Trophoblast cell (in vitro differentiated cells and primary cell): ENCODE measurements at regions not wholly inside any gene's neighbourhood (a gene's known extent, or its start where the extent isn't known, plus 50 kb on each side); places are given as distances from the start of the nearest gene placed in this dataset.

Source experiments
- DNase-seq, 2 donors: peaks; one replicate each; pipeline ENCODE4 v3.0.0-alpha.2; 2016
- H2AFZ ChIP-seq: 2 replicates; pipeline ENCODE4 v1.6.1; 2013; ENCODE audit warnings: low read length, moderate library complexity, mild to moderate bottlenecking; ENCODE audit not compliant: insufficient read depth, poor library complexity
- H2AK5ac ChIP-seq: 2 replicates; pipeline ENCODE4 v1.6.1; 2013; ENCODE audit warnings: mild to moderate bottlenecking, low read length
- H2BK120ac ChIP-seq: 2 replicates; pipeline ENCODE4 v1.6.1; 2013; ENCODE audit warnings: low read length, mild to moderate bottlenecking, moderate library complexity; ENCODE audit not compliant: insufficient read depth, poor library complexity
- H2BK12ac ChIP-seq: 2 replicates; pipeline ENCODE4 v1.6.1; 2013; ENCODE audit warnings: mild to moderate bottlenecking, low read length, moderate library complexity
- H2BK5ac ChIP-seq: 2 replicates; pipeline ENCODE4 v1.6.1; 2013; ENCODE audit warnings: low read length, low read depth, moderate library complexity, mild to moderate bottlenecking; ENCODE audit not compliant: poor library complexity
- H3K14ac ChIP-seq: 2 replicates; pipeline ENCODE4 v1.6.1; 2013; ENCODE audit warnings: mild to moderate bottlenecking, low read length
- H3K18ac ChIP-seq: 2 replicates; pipeline ENCODE4 v1.6.1; 2013; ENCODE audit warnings: mild to moderate bottlenecking, low read length
- H3K23ac ChIP-seq: 2 replicates; pipeline ENCODE4 v1.6.1; 2013; ENCODE audit warnings: low read length
- H3K27ac ChIP-seq: 2 replicates; pipeline ENCODE4 v1.5.1; 2013; ENCODE audit warnings: low read depth, mild to moderate bottlenecking, inconsistent platforms, low read length, moderate library complexity
- H3K27me3 ChIP-seq: 2 replicates; pipeline ENCODE4 v1.6.1; 2013; ENCODE audit warnings: inconsistent platforms, mild to moderate bottlenecking, low read length, moderate library complexity; ENCODE audit not compliant: insufficient read depth
- H3K36me3 ChIP-seq, 2 experiments: 1 replicate in 1 of 2; 2 replicates in 1 of 2; pipeline ENCODE4 v1.6.1; 2013; ENCODE audit warnings: low read length in 2 of 2, mild to moderate bottlenecking in 2 of 2, moderate library complexity in 1 of 2; ENCODE audit not compliant: insufficient read depth in 2 of 2, control insufficient read depth in 1 of 2
- H3K4ac ChIP-seq: 2 replicates; pipeline ENCODE4 v1.6.1; 2013; ENCODE audit warnings: low read depth, mild to moderate bottlenecking, low read length, moderate library complexity
- H3K4me1 ChIP-seq, 2 experiments: 1 replicate in 1 of 2; 2 replicates in 1 of 2; pipeline ENCODE4 v1.6.1; 2013; ENCODE audit warnings: low read length in 2 of 2, mild to moderate bottlenecking in 2 of 2, moderate library complexity in 1 of 2; ENCODE audit not compliant: insufficient read depth in 2 of 2, control insufficient read depth in 1 of 2
- H3K4me2 ChIP-seq: 2 replicates; pipeline ENCODE4 v1.6.1; 2013; ENCODE audit warnings: inconsistent platforms, mild to moderate bottlenecking, low read length, moderate library complexity
- H3K4me3 ChIP-seq: 2 replicates; pipeline ENCODE4 v1.5.1; 2013; ENCODE audit warnings: mild to moderate bottlenecking, low read depth, low read length, inconsistent platforms
- H3K79me1 ChIP-seq: one replicate; pipeline ENCODE4 v1.6.1; 2013; ENCODE audit warnings: low read length
- H3K79me2 ChIP-seq: 2 replicates; pipeline ENCODE4 v1.6.1; 2013; ENCODE audit warnings: low read length, mild to moderate bottlenecking; ENCODE audit not compliant: control insufficient read depth, insufficient read depth, poor library complexity
- H3K9ac ChIP-seq: 2 replicates; pipeline ENCODE4 v1.6.1; 2013; ENCODE audit warnings: mild to moderate bottlenecking, low read length
- H3K9me3 ChIP-seq: 2 replicates; pipeline ENCODE4 v1.6.1; 2013; ENCODE audit warnings: low read depth, mild to moderate bottlenecking, control low read depth, inconsistent platforms, low read length; ENCODE audit not compliant: insufficient read depth
- H4K12ac ChIP-seq: 2 replicates; pipeline ENCODE4 v1.6.1; 2013; ENCODE audit warnings: low read depth, mild to moderate bottlenecking, low read length, moderate library complexity
- H4K8ac ChIP-seq: 2 replicates; pipeline ENCODE4 v1.6.1; 2013; ENCODE audit warnings: low read depth, mild to moderate bottlenecking, low read length, moderate library complexity
- H4K91ac ChIP-seq: one replicate; pipeline ENCODE4 v1.6.1; 2013; ENCODE audit warnings: low read depth, mild to moderate bottlenecking, low read length, moderate library complexity
- whole genome bisulfite sequencing: extraction: QIAGEN DNeasy Blood & Tissue Kit; methylation state at CpG from one replicate; pipeline ENCODE4 v1.1.7; 2013; ENCODE audit warnings: missing lambda C conversion rate; ENCODE audit not compliant: insufficient read length, insufficient coverage; ENCODE audit errors: extremely low coverage; 5-methylcytosine and 5-hydroxymethylcytosine counted together

DNA sequence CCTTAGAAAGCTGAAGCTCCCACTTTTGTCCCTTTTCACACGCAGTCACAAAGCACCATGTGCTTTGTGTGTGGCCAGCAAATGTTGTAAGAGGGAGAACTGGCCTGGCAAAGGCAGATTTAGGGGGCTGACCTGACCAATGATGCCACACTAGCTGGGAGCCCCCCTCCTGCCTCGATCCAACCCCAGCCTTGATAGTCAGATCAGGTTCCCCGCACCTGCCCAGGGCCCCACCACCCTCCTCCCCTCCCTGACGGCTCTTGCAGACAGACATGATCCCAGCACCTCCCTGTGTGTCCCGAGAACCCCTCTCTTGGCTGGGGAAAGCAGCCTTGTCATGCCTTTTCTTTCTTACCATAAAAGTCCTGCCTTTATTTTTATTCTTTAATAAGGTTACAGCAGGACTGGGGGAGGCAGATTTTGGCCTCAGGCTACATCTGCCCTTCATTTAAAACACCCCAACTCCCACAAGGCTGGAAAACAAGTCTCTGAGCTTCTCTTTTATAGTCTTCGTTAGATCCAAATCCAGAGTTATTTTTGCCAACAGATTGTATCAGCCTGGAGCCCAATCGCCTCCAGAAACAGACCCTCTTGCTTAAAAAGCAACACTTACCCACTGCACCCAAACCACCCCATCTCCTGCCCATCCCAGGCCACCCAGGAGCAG is 201.8 kb upstream of the CDH5 start:
- H3K4ac ChIP-seq, result no peak overlapping the region
- H3K14ac ChIP-seq, result no peak overlapping the region
- no peak overlapping the region for H2AK5ac ChIP-seq
- no peak for DNase-seq
- no peak overlapping the region for H4K12ac ChIP-seq
- H3K23ac ChIP-seq, result no peak overlapping the region
- H2BK120ac ChIP-seq, result no peak overlapping the region
- no peaks in the 10 kb centered on the region for H3K79me2 ChIP-seq
- no peak overlapping the region for H2BK5ac ChIP-seq
- H3K4me3 ChIP-seq, result no peak overlapping the region
- peaks cover 3% of the 10 kb centered on the region for H3K9me3 ChIP-seq
- no peak overlapping the region for H2BK12ac ChIP-seq
- H3K4me2 ChIP-seq, result no peak overlapping the region
- WGBS, result no CpG with 5 or more reads among the region's 7 CpGs
- no peak overlapping the region for H3K27ac ChIP-seq
- no peak overlapping the region for H3K18ac ChIP-seq
- H3K9ac ChIP-seq, result no peak overlapping the region
- H3K4me1 ChIP-seq, result no peaks in the 10 kb centered on the region
- H2AFZ ChIP-seq, result no peak overlapping the region
- no peaks in the 10 kb centered on the region for H3K27me3 ChIP-seq
- H3K79me1 ChIP-seq, result no peaks in the 10 kb centered on the region
- H3K36me3 ChIP-seq, result no peaks in the 10 kb centered on the region
- H4K91ac ChIP-seq, result no peak overlapping the region
- H4K8ac ChIP-seq, result no peak overlapping the region

DNA sequence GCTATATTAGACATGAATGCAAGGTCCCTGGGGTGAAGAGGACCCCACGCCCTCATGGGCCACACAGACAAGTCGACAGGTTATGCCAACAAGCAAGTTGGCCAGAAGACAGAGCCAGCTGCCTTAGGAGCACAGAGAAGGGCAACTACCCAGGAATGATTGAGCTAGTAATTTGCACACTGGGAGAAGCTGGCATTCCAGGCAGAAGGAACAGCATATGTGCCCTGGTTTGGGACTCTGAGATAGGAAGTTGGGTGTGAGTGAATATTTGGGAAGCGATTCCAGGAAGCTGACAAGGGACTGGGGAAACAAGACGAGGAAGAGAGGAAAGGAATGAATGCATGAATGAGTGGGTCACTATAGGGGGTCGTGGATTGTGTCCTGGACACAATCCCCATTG is 203.7 kb upstream of the CDH5 start:
- Histone ChIP-seq H2BK12ac (no peak overlapping the region), H3K4me2 (no peak overlapping the region), H3K79me2 (no peaks in the 10 kb centered on the region), H2AK5ac (no peak overlapping the region), H3K27ac (no peak overlapping the region), H2BK120ac (no peak overlapping the region), H2BK5ac (no peak overlapping the region), H4K91ac (no peak overlapping the region), H3K4ac (no peak overlapping the region), H3K9ac (no peak overlapping the region), H4K8ac (no peak overlapping the region), H3K9me3 (peaks cover 3% of the 10 kb centered on the region), H3K27me3 (no peaks in the 10 kb centered on the region), H3K36me3 (no peaks in the 10 kb centered on the region), H2AFZ (no peak overlapping the region), H3K23ac (no peak overlapping the region), H3K4me3 (no peak overlapping the region), H3K4me1 (no peaks in the 10 kb centered on the region), H3K79me1 (no peaks in the 10 kb centered on the region), H4K12ac (no peak overlapping the region), H3K14ac (no peak overlapping the region), H3K18ac (no peak overlapping the region)
- WGBS, result no CpG with 5 or more reads among the region's 5 CpGs
- no peak for DNase-seq

DNA sequence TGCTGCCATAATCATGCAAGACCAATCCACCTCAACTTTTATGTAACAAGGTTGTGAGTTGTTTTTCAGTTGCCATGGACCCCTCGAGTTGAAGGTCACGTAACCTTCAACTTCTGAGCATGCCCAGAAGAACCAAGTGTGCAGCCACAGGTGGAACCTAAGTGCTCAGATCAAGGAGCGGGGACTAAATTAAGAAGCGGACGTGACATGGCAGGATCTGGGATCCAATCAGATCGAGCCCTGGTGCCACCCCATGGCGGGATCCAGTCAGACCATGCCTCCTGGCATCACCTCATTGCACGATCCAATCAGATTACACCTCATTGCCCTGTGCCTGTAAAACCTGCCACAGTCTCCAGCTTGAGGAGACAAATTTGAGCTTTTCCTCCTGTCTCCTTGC is 204.5 kb upstream of the CDH5 start:
- Histone ChIP-seq H2AK5ac (no peak overlapping the region), H3K36me3 (no peaks in the 10 kb centered on the region), H3K4me2 (no peak overlapping the region), H3K9ac (no peak overlapping the region), H2BK5ac (no peak overlapping the region), H3K18ac (no peak overlapping the region), H3K27ac (no peak overlapping the region), H3K9me3 (peaks cover 2% of the 10 kb centered on the region), H2AFZ (no peak overlapping the region), H2BK120ac (no peak overlapping the region), H3K4me3 (no peak overlapping the region), H3K23ac (no peak overlapping the region), H4K8ac (no peak overlapping the region), H3K27me3 (no peaks in the 10 kb centered on the region), H3K14ac (no peak overlapping the region), H4K91ac (no peak overlapping the region), H2BK12ac (no peak overlapping the region), H4K12ac (no peak overlapping the region), H3K79me1 (no peaks in the 10 kb centered on the region), H3K79me2 (no peaks in the 10 kb centered on the region), H3K4ac (no peak overlapping the region), H3K4me1 (no peaks in the 10 kb centered on the region)
- DNase-seq, result no peak
- no CpG with 5 or more reads among the region's 8 CpGs for WGBS

DNA sequence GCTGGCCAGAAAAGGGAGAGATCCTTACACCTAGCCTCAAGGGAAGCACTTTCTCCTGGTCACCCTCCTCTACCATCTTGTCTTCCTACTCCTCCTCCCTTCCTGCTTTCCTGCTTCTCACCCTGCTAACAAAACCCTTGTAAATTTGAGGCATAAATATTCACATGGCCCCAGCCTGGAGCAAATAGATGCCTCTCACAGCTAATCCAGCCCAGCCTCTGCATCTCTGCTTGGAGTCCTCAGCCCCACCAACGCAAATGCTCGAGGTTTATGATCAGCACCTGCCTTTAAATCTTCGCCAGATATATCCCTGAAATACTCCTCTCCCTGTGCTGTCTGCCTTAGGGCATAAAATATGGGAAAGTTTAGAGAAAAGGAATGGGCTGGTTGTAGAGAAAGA is 205.2 kb upstream of the CDH5 start:
- Histone ChIP-seq H2AFZ (no peak overlapping the region), H3K27me3 (no peaks in the 10 kb centered on the region), H4K12ac (no peak overlapping the region), H3K9ac (no peak overlapping the region), H2BK120ac (no peak overlapping the region), H2BK5ac (no peak overlapping the region), H3K79me1 (no peaks in the 10 kb centered on the region), H3K27ac (no peak overlapping the region), H3K4me3 (no peak overlapping the region), H3K9me3 (no peaks in the 10 kb centered on the region), H3K4me2 (no peak overlapping the region), H3K4me1 (no peaks in the 10 kb centered on the region), H4K91ac (no peak overlapping the region), H2AK5ac (no peak overlapping the region), H3K14ac (no peak overlapping the region), H3K18ac (no peak overlapping the region), H3K36me3 (no peaks in the 10 kb centered on the region), H3K79me2 (no peaks in the 10 kb centered on the region), H3K23ac (no peak overlapping the region), H2BK12ac (no peak overlapping the region), H3K4ac (no peak overlapping the region), H4K8ac (no peak overlapping the region)
- no peak for DNase-seq
- WGBS, result no CpG with 5 or more reads among the region's 3 CpGs
